GM12892 (cell line): ENCODE measurements at regions not wholly inside any gene's neighbourhood (a gene's known extent, or its start where the extent isn't known, plus 50 kb on each side); places are given as distances from the start of the nearest gene placed in this dataset.

Source experiments
- POLR2AphosphoS5 ChIP-seq: IDR thresholded peaks from 2 replicates; pipeline ENCODE4 v1.6.1; 2011; ENCODE audit warnings: low read depth, low read length, control low read depth
- TAF1 ChIP-seq: IDR thresholded peaks from 2 replicates; pipeline ENCODE4 v1.6.1; 2011; ENCODE audit warnings: low read depth, mild to moderate bottlenecking, control low read depth, low read length, borderline replicate concordance

GRCh38 chr6:1253816-1254215 lies 58.1 kb upstream of the FOXQ1 start:
- TF ChIP-seq POLR2AphosphoS5, result no peak
- TF ChIP-seq TAF1, result no peak
